ENCODE measurements at regions not wholly inside any gene's neighbourhood (a gene's known extent, or its start where the extent isn't known, plus 50 kb on each side); places are given as distances from the start of the nearest gene placed in this dataset.

DNA sequence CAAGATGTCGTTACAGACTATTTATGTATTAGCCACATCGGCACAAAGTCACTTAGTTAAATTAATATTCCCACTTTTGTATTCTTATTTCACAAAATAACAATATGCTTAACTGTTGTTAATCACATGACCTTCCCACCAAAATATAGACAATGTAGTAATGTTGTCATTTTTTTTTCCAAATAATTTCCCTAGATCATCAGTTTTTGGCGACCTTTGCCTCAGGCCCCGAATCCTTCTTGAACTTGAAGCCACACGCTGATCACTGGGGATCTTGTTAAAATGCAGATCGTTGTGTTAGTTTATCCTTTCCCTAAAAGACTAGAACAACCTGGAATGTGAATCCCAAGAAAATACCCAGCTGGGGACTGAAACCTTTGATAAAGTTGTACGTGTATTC lies 497.6 kb downstream of the SUCLG1 start:
- no peak for ATAC-seq
- TF ChIP-seq, protein P1, sequence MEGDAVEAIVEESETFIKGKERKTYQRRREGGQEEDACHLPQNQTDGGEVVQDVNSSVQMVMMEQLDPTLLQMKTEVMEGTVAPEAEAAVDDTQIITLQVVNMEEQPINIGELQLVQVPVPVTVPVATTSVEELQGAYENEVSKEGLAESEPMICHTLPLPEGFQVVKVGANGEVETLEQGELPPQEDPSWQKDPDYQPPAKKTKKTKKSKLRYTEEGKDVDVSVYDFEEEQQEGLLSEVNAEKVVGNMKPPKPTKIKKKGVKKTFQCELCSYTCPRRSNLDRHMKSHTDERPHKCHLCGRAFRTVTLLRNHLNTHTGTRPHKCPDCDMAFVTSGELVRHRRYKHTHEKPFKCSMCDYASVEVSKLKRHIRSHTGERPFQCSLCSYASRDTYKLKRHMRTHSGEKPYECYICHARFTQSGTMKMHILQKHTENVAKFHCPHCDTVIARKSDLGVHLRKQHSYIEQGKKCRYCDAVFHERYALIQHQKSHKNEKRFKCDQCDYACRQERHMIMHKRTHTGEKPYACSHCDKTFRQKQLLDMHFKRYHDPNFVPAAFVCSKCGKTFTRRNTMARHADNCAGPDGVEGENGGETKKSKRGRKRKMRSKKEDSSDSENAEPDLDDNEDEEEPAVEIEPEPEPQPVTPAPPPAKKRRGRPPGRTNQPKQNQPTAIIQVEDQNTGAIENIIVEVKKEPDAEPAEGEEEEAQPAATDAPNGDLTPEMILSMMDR (IDR thresholded peaks at IDR 0.05) = no peak

DNA sequence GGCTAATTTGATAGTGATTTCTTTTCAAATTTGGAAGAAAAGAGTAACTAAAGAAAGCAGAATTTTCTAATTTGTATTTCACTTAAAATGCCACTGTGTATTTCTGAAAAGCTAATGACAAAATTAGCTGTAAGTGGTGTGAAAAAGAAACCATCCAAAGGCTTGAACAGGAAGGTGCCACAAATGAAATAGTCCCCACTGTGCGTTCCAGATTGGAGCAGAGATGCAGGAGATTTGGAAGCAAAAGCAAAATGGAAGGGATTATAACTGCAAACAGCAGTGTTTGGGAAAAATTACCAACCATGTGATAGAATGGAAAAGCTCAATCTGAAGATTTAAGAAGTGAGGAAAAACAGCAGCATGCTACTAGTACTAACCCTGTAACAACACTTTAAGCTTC lies 498.7 kb downstream of the SUCLG1 start:
- TF ChIP-seq, protein P1 (IDR thresholded peaks at IDR 0.05) = no peak
- no peaks in the 10 kb centered on the region for H3K4me1 ChIP-seq
- no peaks in the 10 kb centered on the region for H3K27me3 ChIP-seq
- H3K27ac ChIP-seq = no peak overlapping the region
- no peak for DNase-seq
- intact Hi-C loops (cut with DNase I) = no loop called here
- H3K9me3 ChIP-seq = no peaks in the 10 kb centered on the region
- H3K4me3 ChIP-seq = no peak overlapping the region
- H3K36me3 ChIP-seq = no peaks in the 10 kb centered on the region
- ATAC-seq = no peak

More for the DNA sequence above, 497.6 kb downstream of the SUCLG1 start:
- no peaks in the 10 kb centered on the region for H3K9me3 ChIP-seq
- no peaks in the 10 kb centered on the region for H3K27me3 ChIP-seq
- H3K4me1 ChIP-seq = no peaks in the 10 kb centered on the region
- no peak for DNase-seq
- no peak overlapping the region for H3K27ac ChIP-seq
- intact Hi-C loops (cut with DNase I) = no loop called here
- H3K36me3 ChIP-seq = no peaks in the 10 kb centered on the region
- no peak overlapping the region for H3K4me3 ChIP-seq

DNA sequence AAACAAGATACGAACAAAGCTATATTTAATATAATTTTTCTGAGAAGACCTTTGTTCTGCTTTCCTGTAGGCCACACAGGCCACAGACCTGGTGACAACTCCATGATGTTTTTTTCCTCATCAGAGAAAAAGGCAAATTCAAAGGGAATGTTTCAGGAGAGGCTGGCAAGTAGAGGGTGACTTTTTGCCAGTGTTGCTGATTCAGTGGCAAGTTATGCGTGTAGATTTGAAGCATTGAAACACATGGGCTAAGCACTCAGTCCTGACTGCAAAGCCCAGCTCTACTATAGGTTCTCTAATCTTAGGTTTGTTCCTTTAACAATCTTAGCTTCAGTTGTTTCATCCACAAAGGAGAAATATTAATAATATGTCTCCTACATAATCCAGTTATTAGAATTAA lies 499.8 kb downstream of the SUCLG1 start:
- Histone ChIP-seq H3K4me3 (no peak overlapping the region), H3K36me3 (no peaks in the 10 kb centered on the region), H3K27ac (no peak overlapping the region), H3K4me1 (no peaks in the 10 kb centered on the region), H3K9me3 (no peaks in the 10 kb centered on the region), H3K27me3 (no peaks in the 10 kb centered on the region)
- intact Hi-C loops (cut with DNase I) = no loop called here
- no peak for DNase-seq
- TF ChIP-seq, protein P1 (IDR thresholded peaks at IDR 0.05) = no peak
- ATAC-seq = no peak

DNA sequence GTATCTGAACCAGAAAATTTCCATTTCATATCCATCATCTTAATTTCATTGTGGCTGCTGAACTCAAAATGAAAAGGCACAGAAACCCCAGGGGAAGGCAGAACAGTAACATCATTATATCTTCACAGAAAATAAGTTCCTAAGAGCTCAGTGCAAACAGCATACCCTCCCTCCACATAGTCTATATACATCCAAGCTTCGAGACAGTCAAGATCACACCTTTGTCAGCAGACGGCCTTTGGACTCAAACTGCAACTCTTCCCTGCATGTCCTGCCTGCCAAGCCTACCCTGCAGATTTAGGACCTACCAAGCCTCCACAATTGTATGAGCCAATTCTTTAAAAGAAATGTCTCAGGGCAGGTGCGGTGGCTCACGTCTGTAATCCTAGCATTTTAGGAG lies 502.1 kb downstream of the SUCLG1 start:
- intact Hi-C loops (cut with DNase I) = no loop called here
- Histone ChIP-seq H3K4me3 (no peak overlapping the region), H3K27ac (no peak overlapping the region), H3K9me3 (no peaks in the 10 kb centered on the region), H3K4me1 (no peaks in the 10 kb centered on the region), H3K36me3 (no peaks in the 10 kb centered on the region), H3K27me3 (no peaks in the 10 kb centered on the region)
- ATAC-seq (no peak), DNase-seq (no peak)
- TF ChIP-seq, protein P1 (IDR thresholded peaks at IDR 0.05) = no peak

DNA sequence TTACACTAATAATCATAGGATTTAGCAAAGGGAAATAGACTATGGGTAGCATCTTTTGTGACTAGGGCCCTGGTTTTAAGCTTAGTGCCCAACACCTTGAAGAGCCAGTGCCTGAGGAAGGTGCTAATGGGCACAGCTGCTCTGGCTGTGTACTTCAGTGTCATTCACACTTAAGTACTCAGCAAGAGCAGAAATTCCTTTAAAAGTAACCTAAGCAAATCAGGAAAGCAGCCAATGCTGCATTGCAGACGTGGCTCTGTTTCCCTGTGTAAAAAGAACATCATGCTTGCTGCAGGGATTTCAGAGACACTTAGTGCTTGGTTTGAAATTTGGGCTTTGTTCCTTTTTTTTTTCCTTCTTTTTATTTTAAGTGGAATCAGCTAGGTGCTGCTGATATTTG lies 505.4 kb downstream of the SUCLG1 start:
- Histone ChIP-seq H3K9me3 (no peaks in the 10 kb centered on the region), H3K36me3 (no peaks in the 10 kb centered on the region), H3K27me3 (no peaks in the 10 kb centered on the region), H3K4me3 (no peak overlapping the region), H3K27ac (no peak overlapping the region), H3K4me1 (no peaks in the 10 kb centered on the region)
- TF ChIP-seq, protein P1 (IDR thresholded peaks at IDR 0.05) = no peak
- intact Hi-C loops (cut with DNase I) = no loop called here
- ATAC-seq (peak; percentile 61), DNase-seq (peak in 1 of 4 donors; percentile 4)

Data from left lung (tissue), 4 donors.